ENCODE measurements at regions not wholly inside any gene's neighbourhood (a gene's known extent, or its start where the extent isn't known, plus 50 kb on each side); places are given as distances from the start of the nearest gene placed in this dataset.

DNA sequence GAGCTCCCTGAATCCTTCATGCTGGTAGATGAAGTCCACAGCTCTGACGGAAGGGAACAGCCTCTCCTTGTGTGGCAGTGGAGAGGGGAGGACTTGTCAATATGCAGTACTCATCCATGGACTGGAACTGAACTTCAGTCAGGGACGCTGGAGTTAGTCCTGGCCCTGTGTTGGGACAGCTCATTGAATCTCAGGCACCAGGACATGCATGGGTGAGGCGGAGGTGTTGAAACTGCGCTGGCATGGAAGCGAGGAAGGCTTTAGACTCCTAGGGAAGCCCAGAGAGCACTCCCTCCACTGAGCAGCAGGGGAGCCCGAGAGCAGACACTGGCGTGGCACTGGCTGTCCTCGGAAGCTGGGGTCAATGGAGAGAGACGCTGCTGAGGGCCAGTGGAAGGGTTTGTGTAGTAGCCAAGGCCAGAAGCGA, 161.3 kb upstream of the GGTLC1 start:
- Mint-ChIP-seq H3K9me3 (no peaks in the 10 kb centered on the region), H3K4me1 (ENCODE audit: low read depth) (peaks cover 11% of the 10 kb centered on the region), H3K4me3 (no peak overlapping the region), H3K27ac (no peak overlapping the region), H3K27me3 (ENCODE audit: low read depth) (no peaks in the 10 kb centered on the region), H3K36me3 (ENCODE audit: low read depth) (no peaks in the 10 kb centered on the region)

DNA sequence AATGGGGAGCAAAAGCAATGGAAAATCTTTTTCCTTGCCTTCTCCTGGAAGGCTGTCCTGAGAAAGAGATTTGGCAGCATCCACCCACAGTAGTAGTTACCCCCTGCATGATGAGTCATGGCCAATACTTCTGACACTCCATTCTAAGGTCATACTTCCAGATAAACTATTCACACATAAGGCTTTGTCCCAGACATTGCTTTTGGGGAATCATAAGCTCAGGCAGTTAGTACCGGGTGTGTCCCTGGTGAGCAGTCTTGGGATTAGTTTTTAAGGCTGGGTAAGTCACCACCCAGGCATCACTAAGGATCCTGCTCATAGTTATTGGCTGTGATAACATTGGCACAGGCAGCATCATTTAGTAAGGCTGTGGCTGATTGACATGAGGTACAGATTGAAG, 160.6 kb upstream of the GGTLC1 start:
- Mint-ChIP-seq H3K36me3 (ENCODE audit: low read depth) (no peaks in the 10 kb centered on the region), H3K4me3 (no peak overlapping the region), H3K27ac (no peak overlapping the region), H3K4me1 (ENCODE audit: low read depth) (peaks cover 11% of the 10 kb centered on the region), H3K27me3 (ENCODE audit: low read depth) (no peaks in the 10 kb centered on the region), H3K9me3 (no peaks in the 10 kb centered on the region)

- H3K27ac Mint-ChIP-seq, result no peak overlapping the region
- H3K4me3 Mint-ChIP-seq, result no peak overlapping the region
- H3K36me3 Mint-ChIP-seq (ENCODE audit: low read depth), result no peaks in the 10 kb centered on the region
- peaks cover 11% of the 10 kb centered on the region for H3K4me1 Mint-ChIP-seq (ENCODE audit: low read depth)
- no peaks in the 10 kb centered on the region for H3K27me3 Mint-ChIP-seq (ENCODE audit: low read depth)
- H3K9me3 Mint-ChIP-seq, result no peaks in the 10 kb centered on the region
Measured at GRCh38 chr20:24148372-24148771, 159.8 kb upstream of the GGTLC1 start.

- H3K9me3 Mint-ChIP-seq, result no peaks in the 10 kb centered on the region
- peaks cover 11% of the 10 kb centered on the region for H3K4me1 Mint-ChIP-seq (ENCODE audit: low read depth)
- H3K36me3 Mint-ChIP-seq (ENCODE audit: low read depth), result no peaks in the 10 kb centered on the region
- H3K27me3 Mint-ChIP-seq (ENCODE audit: low read depth), result no peaks in the 10 kb centered on the region
- no peak overlapping the region for H3K4me3 Mint-ChIP-seq
- H3K27ac Mint-ChIP-seq, result no peak overlapping the region
Measured at GRCh38 chr20:24147961-24148360, 159.4 kb upstream of the GGTLC1 start.

DNA sequence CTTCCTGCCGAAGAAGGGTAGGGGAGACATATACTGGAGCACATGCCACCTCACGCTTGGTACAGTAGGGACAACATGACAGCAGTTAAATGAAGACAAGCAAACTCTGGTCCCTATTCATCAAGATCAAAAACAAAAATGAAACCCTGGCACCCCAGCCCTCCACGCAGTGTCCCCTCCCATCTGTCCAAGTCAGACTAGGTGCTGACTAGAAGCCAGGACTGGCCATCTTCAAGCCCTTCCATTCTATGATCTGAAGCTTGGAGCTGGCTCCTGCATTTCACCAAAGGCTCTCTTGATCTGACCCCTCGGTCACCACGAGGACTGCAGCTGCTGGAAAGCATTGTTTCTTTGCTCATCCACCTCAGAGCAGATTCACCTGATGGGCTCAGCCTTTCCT, 158.9 kb upstream of the GGTLC1 start:
- H3K4me1 Mint-ChIP-seq (ENCODE audit: low read depth), result peaks cover 11% of the 10 kb centered on the region
- no peaks in the 10 kb centered on the region for H3K9me3 Mint-ChIP-seq
- H3K27ac Mint-ChIP-seq, result no peak overlapping the region
- no peaks in the 10 kb centered on the region for H3K27me3 Mint-ChIP-seq (ENCODE audit: low read depth)
- H3K36me3 Mint-ChIP-seq (ENCODE audit: low read depth), result no peaks in the 10 kb centered on the region
- no peak overlapping the region for H3K4me3 Mint-ChIP-seq

GRCh38 chr20:24146231-24146634, 157.7 kb upstream of the GGTLC1 start:
- no peak overlapping the region for H3K27ac Mint-ChIP-seq

GRCh38 chr20:24144371-24144770, 155.8 kb upstream of the GGTLC1 start:
- H3K27ac Mint-ChIP-seq, result no peak overlapping the region
- peaks cover 3% of the 10 kb centered on the region for H3K9me3 Mint-ChIP-seq
- peaks cover 11% of the 10 kb centered on the region for H3K4me1 Mint-ChIP-seq (ENCODE audit: low read depth)
- no peaks in the 10 kb centered on the region for H3K27me3 Mint-ChIP-seq (ENCODE audit: low read depth)
- H3K4me3 Mint-ChIP-seq, result no peak overlapping the region
- H3K36me3 Mint-ChIP-seq (ENCODE audit: low read depth), result no peaks in the 10 kb centered on the region

More at GRCh38 chr20:24146231-24146634, 157.7 kb upstream of the GGTLC1 start:
- Mint-ChIP-seq H3K27me3 (ENCODE audit: low read depth) (no peaks in the 10 kb centered on the region), H3K36me3 (ENCODE audit: low read depth) (no peaks in the 10 kb centered on the region), H3K4me3 (no peak overlapping the region), H3K4me1 (ENCODE audit: low read depth) (peaks cover 11% of the 10 kb centered on the region), H3K9me3 (peaks cover 2% of the 10 kb centered on the region)

GRCh38 chr20:24141111-24141510, 152.5 kb upstream of the GGTLC1 start:
- Mint-ChIP-seq H3K4me3 (no peak overlapping the region), H3K9me3 (peaks cover 3% of the 10 kb centered on the region), H3K27ac (no peak overlapping the region), H3K27me3 (ENCODE audit: low read depth) (no peaks in the 10 kb centered on the region), H3K4me1 (ENCODE audit: low read depth) (no peaks in the 10 kb centered on the region), H3K36me3 (ENCODE audit: low read depth) (no peaks in the 10 kb centered on the region)

GRCh38 chr20:24139846-24140245, 151.3 kb upstream of the GGTLC1 start:
- H3K9me3 Mint-ChIP-seq, result peaks cover 3% of the 10 kb centered on the region
- H3K27ac Mint-ChIP-seq, result no peak overlapping the region
- H3K4me3 Mint-ChIP-seq, result no peak overlapping the region
- no peaks in the 10 kb centered on the region for H3K27me3 Mint-ChIP-seq (ENCODE audit: low read depth)
- no peaks in the 10 kb centered on the region for H3K36me3 Mint-ChIP-seq (ENCODE audit: low read depth)
- H3K4me1 Mint-ChIP-seq (ENCODE audit: low read depth), result no peaks in the 10 kb centered on the region

- Mint-ChIP-seq H3K9me3 (peaks cover 3% of the 10 kb centered on the region), H3K4me1 (ENCODE audit: low read depth) (no peaks in the 10 kb centered on the region), H3K36me3 (ENCODE audit: low read depth) (no peaks in the 10 kb centered on the region), H3K27ac (no peak overlapping the region), H3K4me3 (no peak overlapping the region), H3K27me3 (ENCODE audit: low read depth) (no peaks in the 10 kb centered on the region)
Measured at GRCh38 chr20:24138951-24139350, 150.4 kb upstream of the GGTLC1 start.

- no peak overlapping the region for H3K27ac Mint-ChIP-seq
- H3K4me1 Mint-ChIP-seq (ENCODE audit: low read depth), result no peaks in the 10 kb centered on the region
- peaks cover 3% of the 10 kb centered on the region for H3K9me3 Mint-ChIP-seq
- no peak overlapping the region for H3K4me3 Mint-ChIP-seq
- H3K36me3 Mint-ChIP-seq (ENCODE audit: low read depth), result no peaks in the 10 kb centered on the region
- no peaks in the 10 kb centered on the region for H3K27me3 Mint-ChIP-seq (ENCODE audit: low read depth)
Measured at GRCh38 chr20:24138196-24138857, 149.7 kb upstream of the GGTLC1 start.

GRCh38 chr20:24136659-24137246, 148.2 kb upstream of the GGTLC1 start:
- H3K9me3 Mint-ChIP-seq, result peaks cover 9% of the 10 kb centered on the region
- no peaks in the 10 kb centered on the region for H3K27me3 Mint-ChIP-seq (ENCODE audit: low read depth)
- peaks cover 7% of the 10 kb centered on the region for H3K4me1 Mint-ChIP-seq (ENCODE audit: low read depth)
- H3K4me3 Mint-ChIP-seq, result no peak overlapping the region
- peaks cover 1% of the 10 kb centered on the region for H3K36me3 Mint-ChIP-seq (ENCODE audit: low read depth)
- H3K27ac Mint-ChIP-seq, result no peak overlapping the region

DNA sequence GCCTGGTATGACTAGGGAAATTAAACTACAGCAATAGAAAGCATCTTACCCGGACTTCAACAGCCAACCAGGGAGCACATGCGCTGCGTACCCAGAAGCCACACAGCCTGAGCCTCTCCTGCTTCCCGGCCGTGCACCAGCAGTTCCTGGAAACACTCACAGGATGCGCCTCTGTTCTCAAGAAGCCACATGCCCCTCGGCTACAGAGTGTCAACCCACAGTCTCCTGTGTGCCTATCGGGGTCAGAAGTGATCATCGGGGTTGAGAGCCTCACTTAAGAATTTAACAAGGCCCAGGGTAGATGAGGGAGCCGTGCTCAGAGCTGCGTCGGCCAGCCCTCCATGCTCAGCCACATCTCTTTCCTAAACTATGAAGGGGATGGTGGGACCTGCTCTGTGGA, 147.2 kb upstream of the GGTLC1 start:
- H3K9me3 Mint-ChIP-seq, result peaks cover 9% of the 10 kb centered on the region
- H3K27me3 Mint-ChIP-seq (ENCODE audit: low read depth), result no peaks in the 10 kb centered on the region
- no peak overlapping the region for H3K4me3 Mint-ChIP-seq
- peaks cover 4% of the 10 kb centered on the region for H3K36me3 Mint-ChIP-seq (ENCODE audit: low read depth)
- peaks cover 10% of the 10 kb centered on the region for H3K4me1 Mint-ChIP-seq (ENCODE audit: low read depth)
- no peak overlapping the region for H3K27ac Mint-ChIP-seq

- Mint-ChIP-seq H3K36me3 (ENCODE audit: low read depth) (peaks cover 4% of the 10 kb centered on the region), H3K4me1 (ENCODE audit: low read depth) (peaks cover 10% of the 10 kb centered on the region), H3K9me3 (peaks cover 12% of the 10 kb centered on the region), H3K27ac (no peak overlapping the region), H3K4me3 (no peak overlapping the region), H3K27me3 (ENCODE audit: low read depth) (peaks cover 3% of the 10 kb centered on the region)
Measured at GRCh38 chr20:24134930-24135329, 146.4 kb upstream of the GGTLC1 start.

GRCh38 chr20:24134284-24134683, 145.7 kb upstream of the GGTLC1 start:
- Mint-ChIP-seq H3K9me3 (peaks cover 12% of the 10 kb centered on the region), H3K27ac (no peak overlapping the region), H3K4me1 (ENCODE audit: low read depth) (peaks cover 10% of the 10 kb centered on the region), H3K4me3 (no peak overlapping the region), H3K36me3 (ENCODE audit: low read depth) (peaks cover 4% of the 10 kb centered on the region), H3K27me3 (ENCODE audit: low read depth) (peaks cover 5% of the 10 kb centered on the region)
